GM12872 (cell line): ENCODE measurements at regions not wholly inside any gene's neighbourhood (a gene's known extent, or its start where the extent isn't known, plus 50 kb on each side); places are given as distances from the start of the nearest gene placed in this dataset.

Source experiments
- TF ChIP-seq, protein P1 (sequence below): IDR thresholded peaks from 3 replicates; pipeline ENCODE4 v1.5.1; 2011; ENCODE audit warnings: low read depth, mild to moderate bottlenecking, low read length, moderate library complexity; ENCODE audit not compliant: insufficient read depth

DNA sequence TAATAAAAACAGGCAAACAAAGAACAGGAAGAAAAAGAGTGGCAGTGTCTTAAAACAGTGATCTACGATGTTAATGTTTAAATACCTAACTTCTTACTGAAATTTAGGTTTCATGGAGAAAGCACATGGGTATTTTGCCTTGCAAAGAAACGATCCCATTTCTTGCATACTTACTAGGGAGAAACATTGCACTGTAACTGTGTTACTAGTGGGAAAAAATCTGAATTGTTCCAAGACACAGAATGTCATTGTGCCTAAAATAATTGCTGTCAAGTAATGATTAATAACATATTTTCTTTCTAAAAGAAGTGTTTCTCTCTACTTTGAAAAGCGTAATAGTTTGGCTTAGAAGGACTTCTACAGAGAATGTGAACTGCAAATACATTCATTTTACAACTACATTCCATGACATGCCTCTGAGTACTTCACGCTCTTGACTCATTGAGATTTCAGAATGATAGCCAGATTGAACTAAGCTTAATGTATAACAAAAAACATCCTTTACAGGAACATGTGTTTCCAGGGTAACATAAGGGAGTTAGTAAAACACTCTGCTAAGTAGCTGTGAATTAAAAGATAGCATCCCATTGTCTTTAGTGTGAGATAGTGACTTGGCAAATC lies 256.2 kb upstream of the CPNE8 start:
- TF ChIP-seq, protein P1, sequence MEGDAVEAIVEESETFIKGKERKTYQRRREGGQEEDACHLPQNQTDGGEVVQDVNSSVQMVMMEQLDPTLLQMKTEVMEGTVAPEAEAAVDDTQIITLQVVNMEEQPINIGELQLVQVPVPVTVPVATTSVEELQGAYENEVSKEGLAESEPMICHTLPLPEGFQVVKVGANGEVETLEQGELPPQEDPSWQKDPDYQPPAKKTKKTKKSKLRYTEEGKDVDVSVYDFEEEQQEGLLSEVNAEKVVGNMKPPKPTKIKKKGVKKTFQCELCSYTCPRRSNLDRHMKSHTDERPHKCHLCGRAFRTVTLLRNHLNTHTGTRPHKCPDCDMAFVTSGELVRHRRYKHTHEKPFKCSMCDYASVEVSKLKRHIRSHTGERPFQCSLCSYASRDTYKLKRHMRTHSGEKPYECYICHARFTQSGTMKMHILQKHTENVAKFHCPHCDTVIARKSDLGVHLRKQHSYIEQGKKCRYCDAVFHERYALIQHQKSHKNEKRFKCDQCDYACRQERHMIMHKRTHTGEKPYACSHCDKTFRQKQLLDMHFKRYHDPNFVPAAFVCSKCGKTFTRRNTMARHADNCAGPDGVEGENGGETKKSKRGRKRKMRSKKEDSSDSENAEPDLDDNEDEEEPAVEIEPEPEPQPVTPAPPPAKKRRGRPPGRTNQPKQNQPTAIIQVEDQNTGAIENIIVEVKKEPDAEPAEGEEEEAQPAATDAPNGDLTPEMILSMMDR: no peak

DNA sequence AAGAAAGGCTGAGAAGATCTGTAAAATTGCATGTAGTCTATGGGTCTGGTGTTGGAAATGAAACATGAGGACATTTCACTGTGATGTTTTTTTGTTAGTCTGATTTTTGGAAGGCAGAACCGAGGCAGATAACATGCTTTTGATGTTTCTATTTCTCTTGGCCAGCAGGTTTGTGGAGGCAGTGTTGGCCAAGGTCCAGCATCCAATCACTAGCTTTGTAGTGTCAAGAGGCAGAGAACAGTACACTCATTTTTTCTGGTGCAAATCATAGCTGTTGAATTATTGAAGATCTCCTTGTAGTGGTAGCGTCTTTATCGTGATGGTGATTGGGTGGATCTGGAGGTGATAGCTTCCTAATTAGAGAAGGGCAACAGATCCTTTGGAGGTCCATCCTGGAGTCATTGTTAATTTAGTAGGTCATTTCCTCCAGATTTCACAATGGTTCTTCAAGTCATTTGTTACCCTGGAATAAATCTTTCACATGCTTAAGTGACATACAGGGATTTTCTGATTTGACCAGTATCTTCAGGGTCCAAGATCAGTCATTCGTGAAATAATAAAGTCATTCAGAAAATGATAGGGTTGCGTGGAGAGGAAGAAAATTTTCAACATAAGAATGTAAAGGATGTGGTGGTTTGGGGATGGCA lies 252.4 kb upstream of the CPNE8 start:
- TF ChIP-seq, protein P1: no peak

DNA sequence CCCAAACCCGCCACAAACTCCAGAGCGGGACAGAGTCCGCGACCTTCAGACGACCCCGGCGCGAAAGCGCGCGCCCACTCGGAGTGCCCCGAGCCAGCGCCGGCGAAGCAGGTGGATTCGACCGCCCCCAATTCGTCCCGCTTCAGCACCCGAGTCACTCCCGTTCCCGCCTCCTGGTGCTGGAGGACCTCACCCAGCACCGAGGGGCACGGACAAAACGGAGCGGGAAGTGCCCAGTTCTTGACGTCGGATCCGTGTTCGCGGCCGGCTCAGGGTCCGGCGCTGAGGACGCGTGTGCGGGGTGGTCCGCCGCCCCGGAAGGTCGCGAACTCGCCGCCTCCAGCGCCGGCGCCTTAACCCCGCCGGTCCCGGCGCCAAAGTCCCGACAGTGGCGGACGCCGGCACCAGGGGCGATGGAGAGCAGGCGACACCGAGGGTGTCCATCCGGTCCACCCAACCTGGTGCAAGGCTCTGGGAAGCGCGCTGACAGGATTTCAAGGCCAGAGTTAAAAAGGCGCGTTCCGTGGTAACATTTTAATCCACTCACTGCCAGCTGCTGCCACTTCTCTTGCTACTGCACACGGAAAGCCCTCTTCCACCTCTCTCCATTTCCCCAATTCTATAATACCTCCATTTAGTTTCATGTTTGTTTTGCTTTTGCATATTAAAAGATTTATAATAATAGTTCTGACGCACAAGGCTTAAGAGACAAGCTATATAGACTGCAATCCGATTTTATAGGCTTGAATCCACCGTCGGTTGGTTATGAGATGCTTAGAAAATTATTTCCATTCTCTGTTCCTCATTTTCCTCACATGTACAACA lies 240.0 kb upstream of the CPNE8 start:
- TF ChIP-seq, protein P1: peak; percentile 44; the same call in 2 of the 3 replicates

DNA sequence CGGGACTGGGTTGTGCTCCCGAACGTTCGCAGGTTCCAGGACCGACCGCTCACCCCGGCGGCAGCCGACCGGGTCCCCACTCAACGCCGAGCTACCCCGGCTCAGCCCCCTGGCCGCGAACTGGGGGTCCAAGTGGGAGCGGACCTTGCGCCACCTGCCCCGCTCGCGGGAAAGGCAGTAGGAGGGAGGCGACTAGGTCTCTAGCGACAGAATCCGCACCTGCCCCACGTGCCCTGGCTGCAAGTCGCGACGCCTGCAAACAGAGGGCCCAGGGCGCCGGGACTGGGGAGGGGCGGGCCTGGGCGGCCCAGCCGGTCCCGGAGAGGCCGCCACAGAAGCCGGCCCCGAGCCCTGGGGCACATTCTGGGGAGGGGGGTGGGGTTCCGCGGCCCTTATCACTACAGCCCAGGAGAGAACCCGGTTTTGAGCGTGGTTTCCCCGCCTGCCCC lies 239.2 kb upstream of the CPNE8 start:
- TF ChIP-seq, protein P1: no peak

DNA sequence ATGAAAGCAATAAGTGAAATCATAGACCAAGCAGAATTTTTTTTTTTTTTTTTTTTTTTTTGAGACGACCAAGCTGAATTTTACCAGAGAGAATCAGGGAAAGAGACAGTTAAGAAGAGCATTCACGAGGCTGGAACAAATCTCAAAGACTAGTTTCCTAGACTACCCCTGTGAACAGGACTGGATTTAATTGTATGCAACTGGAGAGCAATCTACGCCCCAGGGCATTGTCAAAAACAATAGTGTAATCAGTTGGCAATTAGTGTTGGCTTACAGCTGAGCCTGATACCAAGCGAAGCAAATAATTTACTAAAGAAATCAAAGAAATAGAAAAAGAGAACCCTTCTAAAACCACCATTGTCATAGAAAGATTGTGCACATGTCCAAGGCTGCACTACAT lies 232.9 kb upstream of the CPNE8 start:
- TF ChIP-seq, protein P1: no peak

DNA sequence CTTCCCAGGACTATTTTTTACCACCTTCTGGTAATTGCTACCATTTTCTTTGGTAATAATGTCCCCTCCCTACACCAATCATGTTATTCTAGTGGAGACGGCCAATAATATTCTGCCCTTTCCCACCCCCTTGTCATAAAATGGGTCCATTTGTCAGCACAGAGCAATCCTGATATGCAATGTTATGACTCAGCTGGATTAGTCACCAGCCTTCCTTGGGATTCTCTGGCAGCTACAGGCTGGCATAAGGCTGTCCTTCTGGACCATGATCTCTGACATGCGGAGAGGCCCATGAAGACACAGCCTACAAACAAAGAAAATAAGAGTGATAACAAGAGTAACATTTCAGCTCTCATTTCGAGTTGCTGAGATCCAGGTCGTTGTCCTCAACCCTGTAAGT lies 222.0 kb upstream of the CPNE8 start:
- TF ChIP-seq, protein P1: no peak

DNA sequence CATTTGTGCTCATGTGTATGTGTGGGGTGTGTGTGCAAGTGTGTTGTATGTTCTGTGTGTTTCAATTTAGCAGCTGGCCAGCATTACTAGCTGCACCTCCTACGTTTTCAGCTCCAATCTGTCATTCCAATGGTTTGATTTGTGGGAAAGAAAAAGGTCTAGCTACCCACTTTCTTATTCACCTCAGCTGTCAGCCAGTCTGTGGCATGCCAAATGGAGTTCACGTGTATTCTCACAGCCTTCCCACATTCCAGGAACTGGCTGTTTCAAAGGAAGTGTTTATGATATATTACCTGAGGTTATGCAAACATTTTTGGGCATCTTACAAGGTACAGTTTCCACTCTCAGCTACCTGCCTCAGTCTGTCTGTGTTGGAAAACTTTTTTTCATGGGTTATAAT lies 220.2 kb upstream of the CPNE8 start:
- TF ChIP-seq, protein P1: no peak
